ENCODE measurements at regions not wholly inside any gene's neighbourhood (a gene's known extent, or its start where the extent isn't known, plus 50 kb on each side); places are given as distances from the start of the nearest gene placed in this dataset.

DNA sequence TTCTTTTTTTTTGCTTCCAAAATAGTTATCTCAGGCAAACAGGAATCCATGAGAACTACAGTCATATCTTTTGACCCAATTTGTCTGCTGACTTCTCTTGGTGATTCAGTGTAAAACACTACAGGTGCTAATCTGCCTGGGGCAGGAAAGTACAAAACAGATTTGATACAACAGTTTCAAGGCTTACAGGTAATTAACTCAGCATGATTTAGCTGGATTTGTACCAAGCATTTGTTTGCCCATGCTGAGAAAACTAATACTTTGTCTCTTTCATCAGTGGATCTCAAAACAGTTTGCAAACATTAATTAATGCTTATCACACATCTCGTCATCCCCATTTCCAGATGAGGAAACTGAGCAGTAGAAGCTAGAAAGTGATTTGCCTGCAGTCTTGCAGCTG, 312.5 kb upstream of the SEMA6A start:
- TF ChIP-seq POLR2A (IDR thresholded peaks at IDR 0.05) (no peak), POLR2AphosphoS5 (IDR thresholded peaks at IDR 0.05; ENCODE audit: insufficient read depth in 1 of 2, low read depth in 1 of 2) (no peak)
- TF ChIP-seq, protein P1, sequence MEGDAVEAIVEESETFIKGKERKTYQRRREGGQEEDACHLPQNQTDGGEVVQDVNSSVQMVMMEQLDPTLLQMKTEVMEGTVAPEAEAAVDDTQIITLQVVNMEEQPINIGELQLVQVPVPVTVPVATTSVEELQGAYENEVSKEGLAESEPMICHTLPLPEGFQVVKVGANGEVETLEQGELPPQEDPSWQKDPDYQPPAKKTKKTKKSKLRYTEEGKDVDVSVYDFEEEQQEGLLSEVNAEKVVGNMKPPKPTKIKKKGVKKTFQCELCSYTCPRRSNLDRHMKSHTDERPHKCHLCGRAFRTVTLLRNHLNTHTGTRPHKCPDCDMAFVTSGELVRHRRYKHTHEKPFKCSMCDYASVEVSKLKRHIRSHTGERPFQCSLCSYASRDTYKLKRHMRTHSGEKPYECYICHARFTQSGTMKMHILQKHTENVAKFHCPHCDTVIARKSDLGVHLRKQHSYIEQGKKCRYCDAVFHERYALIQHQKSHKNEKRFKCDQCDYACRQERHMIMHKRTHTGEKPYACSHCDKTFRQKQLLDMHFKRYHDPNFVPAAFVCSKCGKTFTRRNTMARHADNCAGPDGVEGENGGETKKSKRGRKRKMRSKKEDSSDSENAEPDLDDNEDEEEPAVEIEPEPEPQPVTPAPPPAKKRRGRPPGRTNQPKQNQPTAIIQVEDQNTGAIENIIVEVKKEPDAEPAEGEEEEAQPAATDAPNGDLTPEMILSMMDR (IDR thresholded peaks at IDR 0.05): no peak

Data from vagina (tissue), 2 donors.